ENCODE measurements at regions not wholly inside any gene's neighbourhood (a gene's known extent, or its start where the extent isn't known, plus 50 kb on each side); places are given as distances from the start of the nearest gene placed in this dataset.
"Not testable (repeated sequence)": the region's sequence is repeated elsewhere in the genome, so short reads cannot be mapped to it uniquely, and the experiment has no call there.

DNA sequence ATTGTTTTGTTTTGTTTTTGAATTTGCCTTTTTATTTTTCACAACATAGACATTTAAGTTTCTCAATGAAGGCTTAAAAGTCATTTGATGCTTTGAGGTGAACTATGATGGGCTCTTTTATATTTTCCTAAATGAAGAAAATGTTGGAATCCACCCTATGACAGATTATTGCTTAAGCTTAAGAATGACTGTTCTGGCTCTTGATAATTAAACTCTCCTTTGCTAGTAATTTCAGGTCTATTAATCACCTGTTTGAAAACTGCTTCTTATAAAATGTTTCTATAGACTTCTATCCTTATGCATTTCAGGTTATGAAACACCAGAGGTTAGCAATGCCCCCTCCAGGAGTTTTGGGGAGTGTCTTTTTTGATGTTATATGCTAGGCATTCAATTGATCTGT, 424.1 kb upstream of the DYNLRB2 start:
- DNase-seq: no peak

DNA sequence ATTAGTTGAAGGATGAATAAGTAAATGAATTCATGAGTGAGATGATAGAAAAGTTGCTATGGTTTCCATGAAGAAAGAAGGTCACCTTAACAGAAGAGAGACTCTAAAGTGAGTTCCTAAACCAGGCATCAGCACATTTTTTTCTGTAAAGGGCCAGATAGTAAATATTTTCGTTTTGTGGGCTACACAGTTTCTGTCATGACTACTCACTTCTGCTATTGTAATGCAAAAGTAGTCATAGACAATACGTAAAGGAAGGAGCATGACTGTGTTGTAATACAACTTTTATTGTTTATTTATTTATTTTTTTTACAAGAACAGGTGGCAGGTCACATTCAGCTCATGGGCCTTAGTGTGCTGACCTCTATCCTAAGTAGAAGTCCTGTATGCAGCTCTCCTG, 426.1 kb upstream of the DYNLRB2 start:
- DNase-seq: no peak

DNA sequence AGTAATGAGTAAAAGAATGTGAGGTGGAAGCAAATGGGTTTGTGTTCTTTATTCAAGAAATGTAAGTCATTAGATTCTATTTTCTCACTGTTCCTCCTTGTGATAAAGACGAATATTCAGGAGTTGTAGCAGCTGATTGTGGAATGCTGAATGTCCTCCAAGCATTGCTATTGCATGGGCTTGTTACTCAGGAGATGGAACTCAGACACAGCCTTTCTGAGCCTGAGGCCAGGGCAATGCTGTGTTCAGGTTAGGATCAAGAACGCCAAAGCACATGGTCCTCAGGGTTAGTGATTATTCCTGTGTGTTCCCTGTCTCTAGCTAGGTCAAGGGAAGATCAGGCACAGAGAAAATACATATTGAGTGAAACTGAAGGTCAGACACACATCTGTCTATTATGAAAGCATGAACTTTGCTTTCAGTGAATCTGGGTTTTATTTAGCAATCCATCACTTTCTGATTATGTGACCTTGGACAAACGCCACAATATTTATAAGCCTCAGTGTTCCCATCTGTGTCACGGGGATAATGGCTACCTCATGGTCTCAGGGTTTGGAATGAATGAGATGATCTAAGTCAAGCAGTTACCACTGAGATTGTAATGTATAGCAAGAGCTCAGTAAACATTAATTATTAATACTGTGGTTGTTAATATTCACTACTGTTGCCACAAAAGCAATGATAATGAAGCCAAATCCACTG, 426.8 kb upstream of the DYNLRB2 start:
- no peak for DNase-seq

DNA sequence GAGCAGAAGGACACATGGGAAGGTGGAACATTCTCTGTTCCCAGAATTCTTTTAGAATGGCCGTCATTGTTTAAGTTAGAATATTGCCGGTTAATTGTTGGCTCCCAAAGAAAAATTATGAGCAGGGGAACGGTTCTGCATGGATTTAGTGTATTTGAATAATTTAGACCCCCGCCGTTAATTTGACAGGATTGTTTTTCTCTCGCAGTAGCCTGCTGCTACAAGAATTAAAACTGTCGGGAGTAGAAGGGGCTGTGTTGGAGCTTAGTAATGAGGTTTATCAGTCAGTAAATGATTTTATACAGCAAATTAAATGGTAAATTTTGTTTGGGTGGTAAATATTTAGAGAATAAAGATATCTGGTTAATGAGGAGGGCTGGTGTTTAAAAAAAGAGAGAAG, 431.2 kb upstream of the DYNLRB2 start:
- DNase-seq: no peak

DNA sequence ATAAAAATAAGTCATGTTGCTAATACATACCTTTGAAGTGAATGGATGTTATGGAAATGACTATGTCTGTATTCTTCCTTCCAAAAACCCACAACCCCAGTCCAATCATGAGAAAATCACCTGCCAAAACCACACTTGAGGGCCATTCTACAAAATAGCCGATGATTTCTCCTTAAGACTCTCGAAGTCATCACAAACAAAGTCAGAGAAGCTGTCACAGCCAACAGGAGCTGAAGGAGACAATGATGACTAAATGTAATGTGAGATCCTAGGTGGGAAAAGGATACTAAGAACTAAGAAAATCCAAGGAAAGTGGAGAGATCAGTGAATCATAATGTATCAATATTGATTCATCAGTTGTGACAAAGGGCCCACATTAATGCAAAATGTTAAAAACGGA, 432.9 kb upstream of the DYNLRB2 start:
- no peak for DNase-seq

DNA sequence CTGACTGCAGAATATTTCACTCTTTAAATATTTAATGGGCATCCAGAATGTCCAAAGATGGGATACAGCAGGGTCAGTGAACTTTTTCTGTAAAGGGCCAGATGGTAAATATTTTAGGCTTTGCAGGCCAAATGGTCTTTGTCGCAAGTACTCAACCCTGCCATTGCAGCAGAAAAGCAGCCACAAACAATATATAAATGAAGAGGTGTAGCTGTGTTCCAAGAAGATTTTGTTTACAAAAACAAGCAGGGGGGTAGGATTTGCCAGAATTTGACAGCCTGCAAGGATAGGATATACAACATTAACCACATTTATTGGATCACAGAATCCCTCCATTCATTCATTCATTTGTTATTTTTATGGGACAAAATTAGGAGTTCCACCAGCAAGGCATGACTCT, 435.0 kb upstream of the DYNLRB2 start:
- DNase-seq: no peak

DNA sequence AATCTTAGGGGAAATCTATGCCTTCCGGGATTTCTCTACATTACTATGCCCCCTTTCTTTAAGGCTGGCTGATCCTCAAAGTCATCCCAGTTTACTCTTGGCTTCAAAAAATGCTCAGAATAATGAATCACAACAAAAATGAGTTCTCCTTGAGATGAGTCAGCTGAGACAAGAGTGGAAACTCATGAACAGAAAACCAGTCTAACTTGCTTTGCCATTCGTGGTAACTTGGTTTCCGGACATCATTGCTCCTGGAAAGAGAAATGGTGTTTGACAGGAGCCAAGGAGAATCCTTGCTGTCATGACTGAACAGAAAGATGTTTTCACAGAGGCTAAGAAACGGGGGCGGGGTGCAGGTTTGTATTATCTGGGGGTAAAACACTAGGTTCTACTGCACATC, 435.6 kb upstream of the DYNLRB2 start:
- no peak for DNase-seq

DNA sequence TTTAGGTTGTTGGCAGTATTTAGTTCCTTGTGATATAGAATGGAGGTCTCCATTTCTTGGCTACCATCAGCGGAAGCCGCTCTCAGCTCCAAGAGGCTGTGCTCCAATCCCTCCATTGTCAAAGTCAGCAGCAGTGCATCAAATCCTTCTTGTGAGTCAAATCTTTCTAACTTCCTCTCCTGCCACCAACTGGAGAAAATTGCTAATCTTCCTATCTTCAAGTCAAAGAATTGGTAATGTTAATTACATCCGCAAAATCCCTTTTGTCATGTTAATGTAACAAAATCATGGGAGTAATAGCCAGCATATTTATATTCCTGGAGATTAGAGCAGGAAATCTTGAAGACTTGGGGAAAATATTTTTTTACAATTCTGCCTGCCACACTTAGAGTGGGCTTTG, 436.4 kb upstream of the DYNLRB2 start:
- DNase-seq: no peak

DNA sequence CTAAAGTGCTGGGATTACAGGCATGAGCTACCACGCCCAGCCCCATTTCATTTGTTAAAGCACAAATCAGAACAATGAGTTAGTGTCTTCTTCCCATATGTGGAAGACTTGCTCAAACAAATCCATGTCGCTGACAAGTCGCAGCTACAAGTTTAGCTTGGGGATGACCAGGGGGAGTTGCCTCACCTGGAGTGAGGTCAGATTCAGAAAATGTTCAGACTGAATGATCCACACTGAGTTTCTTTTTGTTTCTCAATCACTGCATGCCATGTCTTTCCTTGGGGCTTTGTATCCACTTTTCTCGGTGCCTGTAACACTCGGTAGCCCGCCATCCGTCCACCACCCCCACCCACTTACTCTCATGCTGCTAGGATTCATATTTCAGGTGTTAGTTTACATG, 437.3 kb upstream of the DYNLRB2 start:
- no peak for DNase-seq

DNA sequence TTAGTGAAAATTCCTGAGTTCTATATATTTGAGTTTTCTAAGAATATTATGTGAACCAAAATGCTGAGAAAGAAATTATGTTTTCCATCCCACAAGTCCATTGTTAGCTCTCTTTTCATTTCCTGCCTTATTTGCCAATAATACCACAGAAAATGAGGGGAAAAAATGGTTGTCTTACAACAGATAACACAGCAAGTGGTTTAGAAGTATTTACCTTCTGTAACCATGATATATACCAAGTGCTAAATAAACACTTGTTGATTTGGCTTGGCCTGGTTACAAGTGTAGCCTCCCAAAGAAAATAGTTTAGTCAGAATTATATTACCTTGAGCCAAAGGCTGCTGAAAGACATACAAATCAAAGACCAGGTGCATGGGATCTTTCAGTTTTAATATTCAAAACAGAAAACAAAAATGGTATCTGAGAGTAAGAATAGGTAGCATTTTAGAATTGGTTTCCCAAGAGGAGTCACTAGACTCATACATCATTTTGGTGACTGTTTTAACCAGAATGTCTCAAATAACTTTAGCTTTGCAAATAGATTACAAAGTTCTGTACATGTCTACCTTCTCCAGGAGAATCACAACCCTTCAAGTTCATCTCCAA, 439.8 kb upstream of the DYNLRB2 start:
- no peak for DNase-seq

DNA sequence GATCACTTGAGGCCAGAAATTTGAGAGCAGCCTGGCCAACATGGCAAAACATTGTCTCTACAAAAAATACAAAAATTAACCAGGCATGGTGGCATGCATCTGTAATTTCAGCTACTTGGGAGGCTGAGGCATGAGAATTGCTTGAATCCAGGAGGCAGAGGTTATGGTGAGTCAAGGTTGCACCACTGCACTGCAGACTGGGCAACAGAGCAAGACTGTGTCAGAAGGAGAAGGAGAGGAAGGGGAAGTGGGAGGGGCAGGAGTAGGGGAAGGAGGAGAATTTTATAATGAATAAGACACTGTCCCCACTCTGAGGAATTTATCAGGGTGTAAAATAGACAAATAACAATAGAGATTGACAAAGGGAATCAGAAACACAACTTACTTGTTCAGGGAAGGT, 440.6 kb upstream of the DYNLRB2 start:
- DNase-seq: no peak

DNA sequence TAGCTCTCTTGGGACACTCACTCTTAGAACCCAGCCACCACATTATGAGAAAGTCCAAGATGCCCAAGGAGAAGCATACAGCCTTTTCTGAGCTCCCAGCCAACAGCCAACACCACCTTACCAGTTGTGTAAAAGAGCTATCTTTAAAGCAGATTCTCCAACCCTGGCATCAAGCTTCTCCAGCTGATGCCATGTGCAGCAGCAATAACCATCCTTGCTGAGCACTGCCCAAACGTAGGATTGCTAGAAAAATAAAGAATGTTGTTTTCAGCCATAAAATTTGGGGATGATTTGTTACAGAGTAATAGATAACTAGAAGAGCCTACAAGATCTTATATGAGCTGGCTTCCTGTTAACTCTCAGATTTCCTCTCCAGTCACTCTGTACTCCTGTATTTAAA, 443.7 kb upstream of the DYNLRB2 start:
- no peak for DNase-seq

DNA sequence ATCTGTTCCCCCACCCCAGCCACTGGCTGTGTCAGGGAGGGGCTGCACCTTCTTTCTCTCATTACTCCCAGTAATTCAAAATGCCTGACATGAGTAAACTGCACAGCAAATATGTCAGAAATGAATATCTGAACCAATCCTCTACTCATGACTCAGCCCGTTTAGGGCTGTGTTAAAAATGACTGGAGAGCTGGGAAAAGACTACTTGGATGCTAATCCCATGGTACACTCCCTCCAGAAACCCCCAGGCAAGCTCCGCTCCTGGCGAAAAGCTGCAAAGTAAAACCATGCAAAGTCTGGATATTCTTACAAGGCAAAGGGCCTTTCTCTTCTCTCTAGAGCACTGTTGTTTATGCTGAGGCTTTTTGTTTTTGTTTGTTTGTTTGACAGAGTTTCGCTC, 448.1 kb upstream of the DYNLRB2 start:
- DNase-seq: no peak

DNA sequence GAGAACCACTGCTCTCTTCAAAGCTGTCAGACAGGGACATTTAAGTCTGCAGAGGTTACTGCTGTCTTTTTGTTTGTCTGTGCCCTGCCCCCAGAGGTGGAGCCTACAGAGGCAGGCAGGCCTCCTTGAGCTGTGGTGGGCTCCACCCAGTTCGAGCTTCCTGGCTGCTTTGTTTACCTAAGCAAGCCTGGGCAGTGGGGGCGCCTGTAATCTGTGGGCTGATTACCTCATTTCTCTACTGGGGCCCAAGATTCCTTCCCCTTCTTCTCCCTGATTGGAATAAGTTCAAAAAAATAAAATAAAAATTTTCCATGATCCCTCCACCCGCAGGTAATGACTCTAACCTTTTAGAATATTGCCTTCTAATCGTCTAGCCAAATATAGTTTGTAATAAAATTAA, 449.3 kb upstream of the DYNLRB2 start:
- DNase-seq: not testable (repeated sequence)

DNA sequence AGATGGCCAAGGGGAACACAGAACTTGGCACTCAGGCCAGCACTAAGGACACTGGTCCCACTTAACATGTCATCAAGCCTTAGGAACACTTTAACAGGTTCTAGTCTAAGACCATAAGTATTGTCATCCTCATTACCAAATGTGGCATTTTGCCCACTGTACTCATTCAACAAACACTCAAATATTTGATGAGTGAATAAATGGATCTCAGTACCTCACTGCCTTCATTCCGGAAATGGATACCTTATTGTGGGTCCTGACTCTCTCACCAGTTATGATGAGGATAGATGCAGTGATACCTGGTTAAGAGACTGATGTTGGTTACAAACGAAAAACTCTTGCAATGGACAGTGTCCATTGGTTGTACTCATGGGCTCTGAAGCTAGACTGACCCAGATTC, 455.2 kb upstream of the DYNLRB2 start:
- no peak for DNase-seq

DNA sequence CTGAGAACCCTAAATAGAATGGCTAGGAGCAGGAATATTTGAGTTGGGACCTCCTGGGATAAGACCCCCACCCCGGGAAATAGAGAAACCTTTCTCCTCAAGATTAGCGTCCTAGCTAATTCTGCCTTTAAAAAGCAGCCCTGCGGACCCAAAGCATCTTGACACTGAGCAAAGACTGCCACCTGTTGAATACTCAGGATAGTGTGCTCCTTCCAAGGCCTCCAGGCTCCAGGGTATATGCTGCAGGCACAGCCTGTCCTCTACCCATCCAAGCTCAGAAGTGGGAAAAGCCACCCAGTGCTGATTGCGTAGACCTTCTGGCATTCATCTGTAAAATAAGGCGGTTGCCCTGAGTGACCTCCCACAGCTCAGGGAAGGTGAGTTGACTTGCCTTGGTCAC, 456.2 kb upstream of the DYNLRB2 start:
- DNase-seq: peak; percentile 13

DNA sequence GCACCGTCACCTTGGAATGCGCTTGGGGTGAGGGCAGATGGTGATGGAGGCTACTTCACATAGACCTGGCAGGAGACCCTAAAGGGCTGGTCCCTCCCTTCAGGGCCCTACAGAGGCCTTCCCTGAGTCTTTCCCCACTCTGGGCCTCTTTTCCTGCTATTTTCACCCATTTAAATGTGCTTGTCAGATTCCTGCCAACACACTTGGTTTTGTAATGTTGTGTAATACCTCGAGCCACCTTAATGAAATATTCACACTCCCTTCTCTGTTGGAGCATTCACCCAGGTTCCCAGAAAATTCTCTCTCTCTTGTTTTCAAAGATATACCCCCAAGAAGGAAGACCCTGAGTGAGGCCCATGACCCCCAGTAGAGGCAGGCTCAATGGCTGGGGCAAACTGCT, 456.6 kb upstream of the DYNLRB2 start:
- DNase-seq: no peak

DNA sequence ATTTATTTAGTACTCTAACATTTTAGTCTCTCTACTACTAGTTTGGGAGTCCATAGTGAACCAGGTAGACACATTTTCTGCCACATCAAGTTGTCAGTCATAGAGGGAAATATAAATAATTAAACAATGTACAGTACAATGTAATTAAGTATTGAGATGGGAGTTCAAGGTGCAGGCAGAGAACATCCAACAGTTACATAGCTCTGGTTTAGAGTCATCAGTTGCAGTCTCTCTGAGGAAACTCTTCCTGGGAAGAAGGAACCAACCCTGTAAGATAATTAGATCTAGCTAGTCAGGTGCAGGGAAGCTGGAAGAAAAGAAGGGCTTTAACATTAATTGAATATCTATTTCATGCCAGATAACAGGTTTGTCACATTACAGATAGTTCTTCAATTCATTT, 457.9 kb upstream of the DYNLRB2 start:
- no peak for DNase-seq

DNA sequence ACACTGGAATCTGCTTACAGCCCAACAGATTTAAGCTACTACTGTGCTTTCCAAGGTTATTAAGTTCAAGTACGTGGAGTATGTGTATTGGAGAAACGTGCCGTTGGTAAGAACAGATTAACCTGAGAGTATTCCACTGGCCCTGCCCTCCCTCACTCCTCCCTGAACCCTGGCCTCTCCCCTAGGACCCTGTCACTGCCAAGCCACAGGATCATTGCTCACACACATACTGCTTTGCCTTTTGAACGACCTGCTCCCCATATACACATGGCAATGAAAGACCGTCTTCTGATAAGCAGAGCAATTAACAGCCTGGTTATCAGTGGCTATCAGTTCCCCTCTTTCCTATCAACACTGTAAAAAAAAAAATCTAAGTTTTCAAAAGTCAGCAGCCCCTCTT, 458.9 kb upstream of the DYNLRB2 start:
- no peak for DNase-seq

DNA sequence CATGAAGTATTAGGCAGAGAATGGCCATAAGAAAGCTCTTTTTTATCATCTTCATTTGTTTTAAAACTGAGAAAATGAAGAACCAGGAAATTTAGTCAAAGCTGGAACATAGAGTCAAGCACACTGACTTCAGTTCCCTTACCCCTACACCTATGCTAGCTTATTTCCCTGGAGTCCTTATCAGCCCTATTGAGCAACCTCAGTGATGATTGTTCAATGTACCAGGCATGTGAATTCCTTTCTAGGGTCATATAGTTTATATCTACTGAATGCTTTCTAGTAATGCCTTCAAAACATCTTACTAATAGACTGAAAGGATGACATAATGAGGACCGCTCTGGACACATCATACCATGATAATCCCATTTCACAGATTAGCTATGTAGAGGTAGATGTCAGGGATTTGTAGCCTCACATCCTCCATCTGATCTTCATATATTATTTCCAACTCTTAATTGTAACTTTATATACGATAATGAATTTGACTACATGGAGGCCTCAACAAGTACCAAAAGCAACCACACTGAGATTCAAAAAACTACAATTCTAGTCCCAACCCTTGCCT, 460.4 kb upstream of the DYNLRB2 start:
- DNase-seq: no peak

DNA sequence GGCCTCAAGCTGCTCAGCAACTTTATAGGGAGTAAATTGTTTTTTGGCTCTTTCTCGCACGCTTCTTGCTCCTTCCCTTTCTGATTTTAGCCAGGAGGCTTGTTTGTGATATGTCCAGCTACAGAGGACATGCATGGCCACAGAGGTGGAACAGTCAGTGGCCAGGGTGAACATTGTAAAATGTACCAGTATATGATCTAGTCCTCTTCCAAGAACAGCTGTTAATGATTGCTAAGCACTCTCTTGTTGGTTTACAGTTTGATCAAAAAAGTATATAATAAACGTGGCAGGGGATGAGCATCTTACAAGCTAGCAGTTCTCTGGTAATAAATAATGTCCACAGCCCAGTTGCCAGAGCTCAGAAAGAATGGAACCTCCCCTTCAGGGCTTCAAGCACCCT, 461.7 kb upstream of the DYNLRB2 start:
- DNase-seq: no peak

DNA sequence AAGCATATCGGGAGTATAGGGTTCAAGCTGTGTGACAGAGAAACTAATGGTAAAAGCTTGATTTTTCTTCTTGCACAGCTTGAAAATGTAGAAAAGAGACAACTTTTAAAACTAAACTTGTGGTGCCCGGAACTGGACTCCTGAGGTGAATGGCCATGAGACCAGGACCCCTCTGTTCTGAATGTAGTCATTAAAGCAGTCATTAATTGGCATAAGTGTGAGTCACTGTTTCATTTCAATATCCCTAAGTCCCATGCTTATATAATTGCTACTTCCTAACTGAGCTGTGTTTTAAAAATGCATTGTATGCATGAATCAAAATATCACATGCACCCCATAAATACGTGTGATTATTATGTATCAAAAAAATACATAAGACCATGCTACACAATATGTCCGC, 463.1 kb upstream of the DYNLRB2 start:
- no peak for DNase-seq

DNA sequence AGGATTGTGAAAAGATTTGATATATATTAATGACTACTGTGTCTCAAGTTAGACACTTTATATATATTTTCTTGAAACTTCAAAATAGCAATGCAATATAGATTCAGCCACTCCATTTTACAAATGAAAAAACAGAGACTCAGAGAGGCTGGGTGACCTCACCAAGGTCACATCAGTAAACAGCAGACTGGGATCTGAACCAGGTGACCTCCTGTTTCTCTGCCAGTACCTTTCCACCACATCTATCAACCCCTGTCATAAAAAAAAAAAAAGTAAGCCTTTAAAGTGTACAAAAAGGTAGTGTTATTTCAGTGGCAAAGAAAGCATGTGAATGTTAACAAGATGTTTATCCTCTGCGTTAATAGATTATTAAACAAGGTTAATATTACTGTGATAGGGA, 466.5 kb upstream of the DYNLRB2 start:
- DNase-seq: no peak

DNA sequence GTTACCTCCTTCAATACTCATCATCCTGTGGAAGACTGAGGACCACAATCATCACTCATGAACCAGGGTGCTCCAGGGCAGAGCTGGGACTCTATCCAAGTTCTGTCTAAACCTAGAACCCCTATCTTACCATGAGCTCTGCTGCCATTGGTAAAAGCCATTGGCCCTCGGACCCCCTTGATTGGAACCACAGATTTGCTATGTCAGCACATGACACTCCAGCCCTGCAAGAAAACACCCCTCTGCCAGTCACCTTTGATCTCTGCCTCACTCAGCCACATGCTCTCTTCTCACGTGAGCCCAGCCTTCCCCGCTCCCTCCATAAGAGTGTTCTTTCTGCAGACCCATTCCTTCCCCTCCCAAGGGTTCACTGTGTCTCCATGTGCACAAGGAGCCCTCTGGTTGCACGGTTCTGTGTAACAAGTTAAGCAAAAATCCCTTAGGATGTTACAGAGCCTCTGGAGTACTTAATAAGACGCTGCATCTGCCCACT, 468.8 kb upstream of the DYNLRB2 start:
- no peak for DNase-seq
